NK-92 treated with Interleukin-12 subunit alpha and Interleukin-12 subunit beta, amount 100 ng/mL, for 24 hours (cell line): ENCODE measurements at regions not wholly inside any gene's neighbourhood (a gene's known extent, or its start where the extent isn't known, plus 50 kb on each side); places are given as distances from the start of the nearest gene placed in this dataset.

Source experiments
- DNase-seq: peaks from one replicate; lab custom pipeline; 2025; lab: John Stamatoyannopoulos, UW

DNA sequence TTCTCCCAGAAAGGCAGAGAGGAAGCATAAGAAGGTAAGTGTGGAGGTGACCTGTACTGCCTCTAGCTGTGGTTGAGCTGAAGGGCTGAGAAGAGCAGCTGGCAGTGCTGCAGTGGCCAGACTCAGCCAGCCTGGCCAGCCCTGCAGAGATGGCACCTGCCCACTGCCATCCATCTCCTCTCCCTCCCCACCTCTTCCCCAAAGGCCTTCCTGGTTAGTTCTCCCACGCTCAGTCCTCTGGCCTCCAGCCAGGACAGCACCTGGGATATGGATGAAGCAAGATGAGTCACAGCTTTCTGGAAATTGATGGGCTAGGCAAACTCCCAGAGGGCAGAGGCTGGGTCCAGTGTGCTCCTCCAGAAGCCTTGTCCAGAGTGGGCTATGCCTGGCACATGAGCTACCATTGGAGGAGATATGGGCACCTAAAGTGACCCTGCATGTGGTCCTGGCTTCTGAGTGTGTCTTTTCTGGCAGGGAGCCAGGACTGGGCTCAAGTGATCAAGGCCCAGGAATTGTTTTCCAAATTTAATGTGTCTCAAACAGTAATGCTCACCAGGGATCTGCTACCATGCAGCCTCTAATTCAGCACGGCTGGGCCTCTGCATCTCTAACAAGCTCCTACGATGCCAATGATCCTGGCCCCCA lies 81.0 kb upstream of the CACUL1 start:
- no peak for DNase-seq

DNA sequence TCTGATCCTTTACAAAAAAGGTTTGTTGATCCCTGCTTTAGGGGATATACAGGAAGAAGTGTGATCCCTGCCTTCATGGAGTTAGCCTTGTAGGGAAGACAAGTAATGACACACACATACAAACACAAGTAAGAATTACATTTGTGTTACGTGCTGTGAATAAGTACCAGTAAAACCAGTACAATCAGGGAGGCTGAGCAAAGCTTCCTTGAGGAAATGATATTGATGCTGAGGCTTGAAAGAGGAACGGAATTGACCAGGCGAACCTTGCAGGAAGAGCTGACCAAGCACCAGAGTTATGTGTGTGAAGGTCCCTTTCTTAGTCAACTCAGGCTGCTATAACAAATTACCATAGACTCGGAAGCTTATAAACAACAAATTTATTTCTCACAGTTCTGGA lies 83.6 kb upstream of the CACUL1 start:
- no peak for DNase-seq

DNA sequence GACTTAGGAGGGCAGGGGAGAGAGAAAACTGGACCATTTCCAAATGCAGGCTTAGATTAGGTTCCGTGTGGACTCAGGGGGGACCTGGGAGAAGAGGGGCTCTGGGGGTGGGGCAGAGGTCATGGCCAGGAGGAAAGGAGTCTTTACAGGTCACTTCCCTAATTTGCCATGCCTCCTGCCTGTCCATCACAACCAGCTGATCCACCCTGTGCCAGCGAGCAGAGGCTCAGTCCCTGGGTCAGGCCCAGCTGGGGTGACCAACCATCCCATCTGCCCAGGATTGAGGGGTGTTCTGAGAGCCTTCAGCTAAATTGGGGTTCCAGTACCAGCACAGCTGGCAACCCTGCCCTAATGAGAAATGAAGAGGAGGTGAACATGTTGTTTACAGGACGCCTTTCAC lies 84.6 kb upstream of the CACUL1 start:
- DNase-seq, result no peak

DNA sequence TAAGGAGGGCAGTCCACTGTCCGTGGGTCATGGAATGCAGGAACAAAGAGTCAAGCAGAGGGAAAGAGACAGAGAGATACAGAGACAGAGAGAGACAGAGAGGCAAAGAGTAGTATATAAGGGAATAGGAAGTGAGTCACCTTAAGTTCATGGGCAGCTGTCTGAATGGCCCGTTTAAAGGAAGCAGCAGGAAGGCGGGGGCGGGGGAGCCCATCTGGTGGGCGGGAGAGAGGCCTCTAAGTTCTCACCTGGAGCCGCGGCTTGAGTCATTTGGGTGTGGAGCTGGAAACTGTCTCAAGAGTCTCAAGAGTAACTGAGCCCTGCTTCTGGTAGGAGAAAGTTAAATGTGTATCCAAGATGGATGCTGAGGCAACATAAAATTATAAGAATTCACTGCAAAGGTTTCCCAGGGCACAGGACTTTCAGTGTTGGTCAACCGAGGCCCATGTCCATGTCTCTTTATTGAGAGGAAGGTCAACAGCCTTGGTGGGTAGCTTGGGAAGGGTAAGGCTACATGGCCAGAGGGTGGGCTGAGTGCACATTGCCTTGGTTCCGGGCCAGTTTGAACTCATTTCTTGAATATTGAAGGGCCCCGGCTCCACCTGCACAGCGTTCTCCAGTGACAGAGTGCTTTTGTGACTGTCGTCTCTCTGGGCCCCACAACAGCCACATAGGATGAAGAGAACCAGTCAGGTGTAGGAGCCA lies 85.5 kb upstream of the CACUL1 start:
- peak; percentile 20 for DNase-seq

DNA sequence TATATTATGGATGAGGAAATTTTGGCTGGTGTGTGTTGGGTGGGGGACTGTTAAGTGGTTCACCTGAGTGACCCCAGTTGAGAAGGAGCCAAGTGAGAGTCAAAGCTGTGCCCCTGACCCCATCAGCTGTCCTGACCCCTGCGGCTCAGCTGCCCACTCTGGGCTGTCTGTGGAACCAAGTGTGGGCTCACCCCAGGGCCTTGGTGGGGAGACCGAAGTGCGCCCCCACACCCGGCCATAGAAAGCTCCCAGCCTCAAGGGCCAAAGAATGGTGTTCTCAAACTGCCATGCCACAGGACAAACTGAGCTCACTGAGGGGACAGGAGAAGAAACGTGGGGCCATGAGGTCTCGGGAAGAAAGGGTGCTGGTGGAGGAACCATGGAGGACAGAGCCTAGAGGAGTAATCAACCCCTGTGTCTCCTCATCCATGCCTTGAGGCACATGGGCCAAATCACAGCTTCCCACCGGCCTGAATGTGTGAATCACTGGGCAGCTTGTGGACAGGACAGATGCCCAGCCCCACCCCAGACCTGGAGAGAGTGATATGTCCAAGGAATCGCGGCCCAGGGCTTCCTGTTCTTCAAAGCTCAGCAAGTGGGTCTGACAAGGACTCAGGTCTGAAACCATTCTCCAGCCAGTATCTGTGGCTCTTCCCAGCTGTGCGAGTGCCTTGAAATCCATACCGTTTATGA lies 86.2 kb upstream of the CACUL1 start:
- no peak for DNase-seq

DNA sequence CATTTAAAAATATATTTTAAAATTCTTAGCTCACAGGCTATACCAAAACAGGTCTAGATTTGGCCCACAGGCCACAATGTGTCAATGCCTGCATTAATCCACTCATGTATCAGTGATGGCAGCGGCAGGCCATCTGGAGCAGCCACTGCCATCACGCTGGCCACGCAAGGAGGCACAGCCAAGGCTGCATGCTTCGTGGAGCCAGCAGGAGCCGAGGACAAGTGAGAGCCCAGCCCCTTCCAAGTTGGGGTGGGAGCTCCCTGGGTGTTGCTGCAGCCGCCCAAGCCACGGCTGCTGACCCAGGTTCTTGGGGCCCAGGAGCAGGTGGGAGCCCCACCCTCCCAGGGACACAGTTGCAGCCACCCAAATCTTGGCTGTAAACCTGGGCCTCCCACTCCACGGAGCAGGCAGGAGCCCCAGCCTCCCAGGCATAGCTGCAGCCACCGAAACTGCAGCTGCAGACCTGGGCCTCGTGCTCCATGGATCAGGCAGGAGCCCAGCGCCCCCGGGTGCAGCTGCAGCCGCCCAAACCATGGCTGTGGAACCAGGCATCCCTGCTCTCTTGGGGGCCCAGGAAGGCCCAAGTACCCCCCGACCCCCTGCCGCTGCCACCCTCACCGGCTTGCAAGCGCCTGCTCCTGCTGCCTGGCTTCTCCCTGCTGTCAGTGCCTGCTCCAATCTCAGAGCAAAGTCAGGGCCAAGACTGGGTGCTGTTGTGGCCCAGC lies 87.3 kb upstream of the CACUL1 start:
- DNase-seq, result no peak

DNA sequence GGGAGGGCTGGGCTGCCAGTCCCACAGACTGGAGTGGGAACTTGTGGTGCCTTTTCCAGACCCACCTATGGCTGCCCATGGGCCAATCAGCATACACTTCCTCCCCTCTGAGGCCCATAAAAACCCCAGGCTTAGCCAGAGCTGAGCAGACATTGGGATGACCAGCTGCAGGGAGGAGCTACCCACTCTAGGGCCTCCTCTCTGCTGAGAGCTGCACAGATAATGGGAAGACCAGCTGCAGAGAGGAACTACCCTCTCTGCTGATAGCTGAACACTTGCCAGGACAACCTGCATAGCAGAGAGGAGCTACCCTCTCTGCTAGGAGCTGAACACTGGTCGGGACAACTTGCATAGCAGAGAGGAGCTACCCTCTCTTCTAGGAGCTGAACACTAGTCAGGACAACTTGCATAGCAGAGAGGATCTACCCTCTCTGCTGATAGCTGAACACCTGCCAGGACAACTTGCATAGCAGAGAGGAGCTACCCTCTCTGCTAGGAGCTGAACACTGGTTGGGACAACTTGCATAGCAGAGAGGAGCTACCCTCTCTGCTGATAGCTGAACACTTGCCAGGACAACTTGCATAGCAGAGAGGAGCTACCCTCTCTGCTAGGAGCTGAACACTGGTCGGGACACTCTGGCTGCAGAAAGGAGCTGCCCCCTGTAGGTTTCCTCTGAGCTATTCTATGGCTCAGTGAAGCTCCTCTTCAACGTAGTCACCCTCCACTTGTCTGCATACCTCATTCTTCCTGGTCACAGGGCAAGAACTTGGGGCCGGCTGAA lies 88.3 kb upstream of the CACUL1 start:
- no peak for DNase-seq

DNA sequence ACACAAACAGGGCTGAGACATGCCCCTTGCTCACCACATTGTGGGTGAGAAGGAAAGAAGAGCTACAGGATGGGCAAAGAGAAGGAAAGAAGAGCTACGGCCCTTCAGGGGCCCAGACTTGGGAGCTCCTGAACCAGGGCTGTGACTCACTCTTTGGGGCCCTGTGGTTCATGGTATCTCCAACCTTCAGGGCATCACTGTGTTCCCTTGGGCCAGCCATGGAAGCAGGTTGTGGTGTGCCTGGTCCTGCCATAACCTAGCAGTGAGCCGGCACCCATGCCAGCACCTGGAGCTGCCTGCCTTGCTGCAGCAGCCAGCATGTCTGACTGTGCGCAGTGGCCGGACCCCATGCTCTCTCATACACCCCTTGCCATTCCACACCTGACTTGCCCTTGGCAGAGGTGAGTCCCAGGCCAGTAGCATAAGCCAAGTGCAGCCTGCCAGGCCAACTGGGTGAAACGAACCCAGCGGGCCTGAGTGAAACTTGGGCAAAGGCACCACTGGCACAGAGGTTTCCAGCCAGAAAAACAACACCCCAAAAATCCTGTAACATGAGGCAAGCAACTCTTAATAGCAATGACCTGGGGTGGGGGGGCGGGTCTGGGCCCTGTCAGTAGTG lies 89.0 kb upstream of the CACUL1 start:
- DNase-seq, result no peak

DNA sequence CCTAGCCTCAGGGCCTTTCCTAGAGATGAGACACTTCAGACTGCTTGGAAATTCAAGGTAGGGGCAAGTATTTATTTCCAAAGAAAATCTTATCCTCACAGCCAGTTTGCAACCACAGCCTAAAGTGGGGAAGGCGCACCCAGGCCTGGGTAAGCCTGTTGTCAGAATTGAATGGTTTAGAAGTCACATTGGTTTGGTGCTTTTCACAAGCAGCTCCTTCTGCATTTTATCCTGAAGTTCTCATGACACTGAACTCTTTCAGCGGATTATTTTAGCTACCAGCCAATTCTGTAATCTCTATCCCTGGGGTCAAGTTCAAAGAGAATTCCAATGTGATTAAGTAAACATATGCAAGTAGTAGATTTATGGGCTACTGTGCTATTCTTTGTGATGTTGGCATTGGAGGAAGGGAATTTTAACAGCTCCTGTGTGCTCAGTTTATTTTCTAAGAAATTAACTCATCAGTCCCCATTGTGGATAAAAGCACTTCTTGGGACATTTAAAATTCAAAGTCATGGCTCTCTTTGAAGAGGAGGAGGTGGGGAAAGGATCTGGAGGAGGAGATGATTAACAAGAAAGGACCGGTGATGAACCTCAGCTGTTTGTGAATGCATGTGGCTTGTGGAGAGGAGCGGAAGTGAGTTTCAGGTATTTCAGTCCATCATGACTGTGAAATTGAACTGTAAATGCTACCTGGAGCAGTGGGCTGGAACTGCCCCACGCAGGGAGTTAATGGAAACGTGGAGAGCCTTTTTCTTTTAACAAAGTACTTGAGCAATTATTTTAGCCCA lies 90.2 kb upstream of the CACUL1 start:
- no peak for DNase-seq

DNA sequence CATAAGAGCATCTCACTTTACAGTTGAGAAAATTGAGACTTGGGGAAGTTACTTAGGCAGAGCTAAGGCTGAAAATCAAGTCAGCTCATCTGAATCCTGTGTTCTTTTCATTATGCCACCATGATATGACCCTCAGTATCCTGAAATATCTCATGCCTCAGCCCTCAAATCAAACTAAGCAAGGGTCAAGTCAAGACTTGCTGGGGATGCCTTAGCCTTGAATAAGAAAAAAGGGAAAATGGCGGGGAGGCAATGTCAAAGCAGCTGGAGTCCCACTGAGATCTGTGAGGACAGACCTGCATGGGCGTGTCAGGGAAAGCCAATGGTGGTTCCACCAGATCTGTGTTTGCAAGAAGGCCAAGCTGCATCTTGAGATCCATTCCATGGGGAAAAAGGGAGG lies 91.0 kb upstream of the CACUL1 start:
- no peak for DNase-seq

DNA sequence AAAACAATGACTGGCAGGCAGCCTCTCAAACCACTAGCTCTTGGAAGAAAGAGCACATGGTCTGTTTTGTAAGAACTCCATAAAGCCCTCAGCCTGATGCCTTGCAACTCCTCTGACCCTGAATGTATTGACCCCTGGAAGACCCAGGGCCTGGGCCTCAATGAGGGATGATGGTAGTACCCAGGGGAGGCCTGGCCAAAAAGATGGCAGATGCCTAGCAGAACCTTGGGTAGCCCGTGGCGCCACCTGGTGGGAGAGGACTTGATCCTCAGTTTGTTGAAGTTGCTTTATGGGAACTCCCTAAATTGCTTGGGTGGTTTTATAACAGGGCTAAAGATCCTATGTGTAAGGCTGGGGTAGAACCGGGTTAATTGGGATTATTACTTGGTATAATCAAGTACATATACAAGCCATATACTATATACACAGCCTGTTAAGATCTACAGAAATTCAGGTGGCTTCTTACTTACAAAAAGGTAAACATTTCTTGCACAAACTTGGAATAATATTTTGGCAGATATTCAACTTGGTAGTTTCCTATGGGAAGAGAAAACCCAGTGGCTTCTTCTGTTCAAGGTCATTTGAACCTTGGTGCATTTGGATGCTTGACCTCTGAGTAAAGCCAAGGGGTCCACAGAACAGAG lies 95.8 kb upstream of the CACUL1 start:
- DNase-seq, result peak; percentile 40

DNA sequence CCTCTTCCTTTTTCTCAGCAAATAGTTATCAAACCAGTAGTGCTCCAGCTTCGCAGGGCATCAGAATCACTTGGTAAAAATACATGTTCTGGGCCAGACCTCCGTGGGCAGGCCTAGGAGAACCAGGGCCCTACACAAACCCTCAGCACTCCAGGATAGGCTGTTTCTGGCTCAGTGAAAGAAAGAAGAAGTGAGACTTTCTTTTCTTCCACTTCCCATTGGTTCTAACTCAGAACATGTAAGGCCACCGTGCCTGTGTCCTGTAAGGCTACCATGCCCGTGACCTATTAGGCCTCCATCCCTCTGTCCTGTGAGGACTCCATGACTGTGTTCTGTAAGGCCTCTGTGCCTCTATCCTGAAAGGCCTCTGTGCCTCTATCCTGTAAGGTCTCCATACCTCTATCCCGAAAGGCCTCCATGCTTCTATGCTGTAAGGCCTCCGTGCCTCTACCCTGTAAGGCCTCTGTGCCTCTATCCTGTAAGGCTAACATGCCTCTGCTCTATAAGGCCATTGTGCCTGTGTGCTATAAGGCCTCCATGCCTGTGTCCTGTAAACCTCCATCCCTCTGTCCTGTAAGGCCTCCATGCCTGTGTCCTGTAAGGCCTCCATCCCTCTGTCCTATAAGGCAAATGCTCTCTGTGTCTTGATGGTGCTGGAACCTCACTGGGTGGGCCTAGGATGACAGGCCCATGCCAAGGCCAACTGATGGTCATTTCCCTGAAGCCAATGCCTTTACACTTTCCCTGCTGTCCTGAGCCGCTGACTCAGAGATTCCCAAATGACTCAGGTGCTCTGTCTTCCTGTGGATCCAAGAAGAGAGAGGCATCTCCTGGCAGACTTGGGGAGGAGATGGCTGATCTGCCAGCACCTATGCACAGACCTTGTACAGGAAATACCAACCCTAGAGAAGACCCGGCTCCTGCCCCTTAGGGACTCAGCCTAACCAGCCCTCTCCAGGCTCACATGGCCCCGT lies 96.6 kb upstream of the CACUL1 start:
- no peak for DNase-seq

DNA sequence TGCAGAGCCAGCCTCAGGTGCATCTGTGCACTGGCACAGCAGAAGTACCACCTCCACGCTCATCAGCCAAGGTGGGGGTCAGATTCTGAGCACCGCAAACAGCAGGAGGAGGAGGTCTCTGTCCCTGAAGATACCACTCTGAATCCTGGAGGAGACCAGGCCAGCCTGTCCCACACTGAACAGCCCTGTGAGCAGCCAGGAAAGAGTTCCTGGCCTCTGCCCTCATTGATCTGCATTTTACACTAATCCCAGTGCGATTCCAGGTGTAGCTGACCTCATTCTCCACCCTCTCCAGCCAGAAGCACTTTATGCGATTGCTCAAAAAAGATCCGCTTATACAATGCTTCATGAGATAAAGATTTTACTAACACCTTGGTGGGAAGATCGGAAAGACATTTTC lies 99.1 kb upstream of the CACUL1 start:
- DNase-seq, result no peak

DNA sequence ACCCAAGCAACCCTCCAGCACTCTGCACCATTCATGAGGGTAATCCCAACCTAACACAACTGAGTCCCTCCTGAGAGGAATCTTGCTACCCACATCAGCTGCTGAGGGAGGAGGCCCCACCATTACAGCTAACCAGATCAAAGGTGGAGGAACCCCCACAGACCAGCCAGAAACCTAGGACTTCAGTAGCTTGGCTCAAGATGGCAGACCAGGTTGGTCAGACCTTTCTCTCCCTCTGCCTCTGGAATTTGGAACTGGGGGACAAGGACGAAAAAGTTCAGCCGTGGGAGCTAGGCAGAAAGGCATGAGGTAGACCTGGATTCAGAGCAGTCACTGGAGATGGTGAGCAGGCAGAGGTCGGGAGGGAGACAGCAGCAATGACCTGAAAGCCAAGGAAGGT lies 101.3 kb upstream of the CACUL1 start:
- no peak for DNase-seq

DNA sequence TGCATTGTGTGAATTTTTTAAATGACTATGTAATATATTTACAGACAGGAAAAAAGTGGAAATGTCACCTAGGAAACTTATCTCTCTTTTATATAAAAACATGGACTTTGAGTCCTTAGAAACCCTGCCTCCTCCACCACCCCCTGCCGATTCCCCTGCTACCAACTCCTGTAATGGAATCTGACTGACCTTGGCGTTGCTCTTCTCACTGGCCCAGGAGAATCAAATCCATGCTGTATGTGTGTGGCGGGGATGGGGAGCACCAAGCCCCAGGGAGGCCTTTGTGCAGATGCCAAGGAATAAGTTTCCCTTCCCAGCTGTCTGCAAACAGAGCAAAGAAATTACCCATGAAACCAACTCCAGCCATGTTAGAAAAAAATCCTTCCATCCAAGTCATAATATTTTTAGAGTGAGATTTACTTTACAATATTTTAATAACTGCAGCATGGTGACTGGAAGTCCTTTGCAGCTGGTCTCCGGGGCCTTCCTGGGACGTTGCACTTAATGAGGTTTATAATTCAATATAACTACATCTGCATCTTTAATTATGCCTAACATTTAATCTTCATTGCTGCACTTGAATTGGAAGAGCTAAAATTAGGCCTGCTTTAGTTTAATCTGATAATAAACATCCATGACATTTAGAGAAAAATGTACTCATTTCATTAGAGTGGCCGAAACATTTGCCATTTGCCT lies 111.4 kb upstream of the CACUL1 start:
- no peak for DNase-seq

DNA sequence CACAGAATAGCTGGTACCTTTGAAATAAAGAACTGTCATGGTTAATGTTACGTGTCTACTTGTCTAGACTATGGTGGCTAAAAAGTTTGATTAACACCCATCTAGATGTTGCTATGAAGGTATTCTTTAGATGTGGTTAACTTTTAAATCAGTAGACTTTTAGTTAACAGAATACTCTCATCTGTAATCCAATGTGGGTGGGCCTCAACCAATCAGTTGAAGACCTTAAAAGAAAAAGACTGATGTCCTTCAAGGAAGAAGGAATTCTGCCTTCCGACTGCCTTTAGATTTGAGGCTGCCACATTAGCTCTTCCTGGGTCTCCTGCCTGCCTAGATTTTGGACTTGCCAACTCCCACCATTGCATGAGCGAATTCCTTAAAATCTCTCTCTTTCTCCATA lies 113.0 kb upstream of the CACUL1 start:
- DNase-seq, result no peak

DNA sequence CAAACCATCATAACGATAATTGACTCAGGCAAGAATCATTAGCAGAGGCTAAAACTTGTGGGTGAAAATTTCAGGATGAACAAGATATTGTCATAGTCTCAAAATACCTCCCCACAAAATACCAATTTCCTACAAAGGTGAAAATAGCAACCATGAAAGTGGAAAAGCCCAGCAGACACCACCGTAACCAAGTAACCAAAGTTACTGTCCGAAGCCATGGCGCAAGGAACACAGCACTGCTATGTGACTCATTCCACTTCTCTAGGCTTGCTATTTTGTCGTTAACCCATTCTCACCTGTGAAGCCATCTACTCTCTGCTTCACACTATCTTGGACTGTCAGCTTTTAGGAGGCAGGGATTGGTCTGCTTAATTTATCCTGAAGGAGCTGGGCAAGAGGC lies 113.8 kb upstream of the CACUL1 start:
- DNase-seq, result peak; percentile 39

DNA sequence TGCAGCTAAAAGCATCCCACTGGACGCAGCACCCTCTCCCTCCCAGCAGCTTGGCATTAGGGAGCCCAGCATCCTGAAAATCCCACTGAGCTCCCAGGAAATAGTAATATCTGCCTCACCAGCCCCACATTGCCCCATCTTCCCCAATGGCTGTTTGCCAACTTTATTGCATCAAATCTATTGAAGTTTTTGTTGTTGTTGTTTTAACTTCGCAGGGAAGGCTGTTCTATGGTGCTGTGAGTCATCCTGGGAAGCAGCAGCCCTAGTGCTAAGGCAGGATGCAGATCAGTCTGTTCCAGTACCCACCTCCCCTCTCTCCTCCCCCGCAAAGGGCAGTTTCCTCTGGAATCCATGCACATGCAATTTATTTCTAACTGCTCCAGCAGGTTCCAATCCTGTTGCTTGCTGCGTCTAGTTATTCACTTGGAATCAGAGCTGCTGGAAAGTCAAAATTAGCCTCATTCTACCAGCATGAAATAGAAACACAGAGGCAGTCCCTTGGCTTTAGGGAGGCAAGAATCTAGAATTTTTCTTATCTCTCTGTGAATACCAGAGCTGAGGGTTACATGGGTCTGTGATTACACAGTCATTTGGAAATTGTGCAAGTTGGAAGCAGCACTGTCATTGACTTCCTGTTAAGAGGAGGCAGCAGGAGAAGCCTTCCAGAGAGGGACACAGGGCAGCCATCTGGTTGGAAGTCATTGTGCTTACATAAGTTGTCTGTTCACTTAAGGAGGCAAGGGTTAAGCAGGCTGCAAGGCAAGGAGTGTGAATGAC lies 115.9 kb upstream of the CACUL1 start:
- no peak for DNase-seq
